ENCODE measurements at regions not wholly inside any gene's neighbourhood (a gene's known extent, or its start where the extent isn't known, plus 50 kb on each side); places are given as distances from the start of the nearest gene placed in this dataset.

DNA sequence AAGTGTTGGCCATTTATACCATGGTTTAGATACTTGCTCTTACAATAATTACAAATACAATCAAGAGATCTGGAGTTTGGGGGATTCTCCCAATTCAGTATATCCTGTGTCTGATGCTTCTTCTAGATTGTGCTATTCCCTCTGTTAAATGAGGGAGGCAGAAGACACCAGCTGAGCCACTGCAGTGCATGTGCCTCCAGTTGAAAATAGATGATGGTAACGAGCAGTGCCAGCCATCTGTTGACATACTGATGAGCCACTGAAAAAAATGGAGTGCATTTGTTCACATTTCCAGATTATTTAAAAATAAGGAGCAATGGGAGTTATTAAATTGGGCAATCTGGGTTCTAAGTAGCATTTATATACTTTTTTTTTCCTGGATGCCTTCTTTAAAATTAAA is 1428.0 kb upstream of the TENM4 start:
- H3K9ac ChIP-seq (ENCODE audit: low read depth in 1 of 2, low read length in 2 of 2): no peak overlapping the region
- H3K4me1 ChIP-seq (ENCODE audit: control insufficient read depth in 4 of 4, insufficient read depth in 4 of 4, low read length in 3 of 4): no peaks in the 10 kb centered on the region
- no peaks in the 10 kb centered on the region for H3K36me3 ChIP-seq (ENCODE audit: control insufficient read depth in 4 of 4, insufficient read depth in 3 of 4, low read depth in 1 of 4, low read length in 3 of 4)
- no peak for DNase-seq (ENCODE audit: low spot score)
- no peaks in the 10 kb centered on the region for H3K9me3 ChIP-seq (ENCODE audit: control insufficient read depth in 4 of 4, low read length in 3 of 4)
- H3K4me3 ChIP-seq (ENCODE audit: low read depth in 1 of 3, low read length in 3 of 3): no peak overlapping the region
- H3K27ac ChIP-seq (ENCODE audit: low read depth in 1 of 2, low read length in 2 of 2): no peak overlapping the region
- peaks cover 0 to 1% (median 0%) of the 10 kb centered on the region in 4 donors for H3K27me3 ChIP-seq (ENCODE audit: control insufficient read depth in 4 of 4, insufficient read depth in 4 of 4, low read length in 3 of 4)
- WGBS: 59% methylated on average over 1 of the region's 1 CpG
- TF ChIP-seq NR2F2 (IDR thresholded peaks at IDR 0.05): no peak

DNA sequence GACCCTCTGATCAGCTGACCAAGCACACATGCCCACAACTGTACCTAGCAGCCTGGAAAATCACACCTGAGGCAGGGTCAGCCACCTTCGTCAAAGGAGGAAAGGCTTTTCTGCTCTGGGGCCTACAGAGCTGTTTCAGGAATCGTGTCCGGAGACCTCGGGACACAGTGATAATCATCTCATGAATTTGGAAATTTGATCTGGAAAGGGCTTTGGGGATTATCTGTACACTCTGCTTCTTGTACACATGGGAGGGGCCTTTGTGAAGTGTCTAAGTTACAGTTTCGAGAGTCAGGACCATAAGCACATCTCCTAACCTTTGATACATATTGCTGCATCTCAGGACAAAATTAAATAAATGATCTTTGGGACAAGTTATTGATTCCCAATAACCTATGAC is 1421.2 kb upstream of the TENM4 start:
- Histone ChIP-seq H3K27ac (ENCODE audit: low read depth in 1 of 2, low read length in 2 of 2) (no peak overlapping the region), H3K36me3 (ENCODE audit: control insufficient read depth in 4 of 4, insufficient read depth in 3 of 4, low read depth in 1 of 4, low read length in 3 of 4) (no peaks in the 10 kb centered on the region), H3K4me1 (ENCODE audit: control insufficient read depth in 4 of 4, insufficient read depth in 4 of 4, low read length in 3 of 4) (no peaks in the 10 kb centered on the region), H3K27me3 (ENCODE audit: control insufficient read depth in 4 of 4, insufficient read depth in 4 of 4, low read length in 3 of 4) (no peaks in the 10 kb centered on the region), H3K4me3 (ENCODE audit: low read depth in 1 of 3, low read length in 3 of 3) (no peak overlapping the region), H3K9me3 (ENCODE audit: control insufficient read depth in 4 of 4, low read length in 3 of 4) (no peaks in the 10 kb centered on the region), H3K9ac (ENCODE audit: low read depth in 1 of 2, low read length in 2 of 2) (no peak overlapping the region)
- TF ChIP-seq FOXA2 (IDR thresholded peaks at IDR 0.05) (no peak), GABPA (IDR thresholded peaks at IDR 0.05 in 1 of 2, conservative IDR thresholded peaks at IDR 0.05 in 1 of 2) (no peak), TAF1 (conservative IDR thresholded peaks at IDR 0.05) (no peak), SP1 (IDR thresholded peaks at IDR 0.05) (no peak), YY1 (IDR thresholded peaks at IDR 0.05) (no peak), EGR1 (IDR thresholded peaks at IDR 0.05; ENCODE audit: low read depth in 2 of 2) (no peak), HNF4A (conservative IDR thresholded peaks at IDR 0.05) (no peak), RXRA (IDR thresholded peaks at IDR 0.05) (no peak), NR2F2 (IDR thresholded peaks at IDR 0.05) (no peak), RAD21 (IDR thresholded peaks at IDR 0.05) (no peak), JUND (IDR thresholded peaks at IDR 0.05) (no peak), FOXA1 (IDR thresholded peaks at IDR 0.05) (no peak), HNF4G (IDR thresholded peaks at IDR 0.05) (no peak)
- TF ChIP-seq, protein P1, sequence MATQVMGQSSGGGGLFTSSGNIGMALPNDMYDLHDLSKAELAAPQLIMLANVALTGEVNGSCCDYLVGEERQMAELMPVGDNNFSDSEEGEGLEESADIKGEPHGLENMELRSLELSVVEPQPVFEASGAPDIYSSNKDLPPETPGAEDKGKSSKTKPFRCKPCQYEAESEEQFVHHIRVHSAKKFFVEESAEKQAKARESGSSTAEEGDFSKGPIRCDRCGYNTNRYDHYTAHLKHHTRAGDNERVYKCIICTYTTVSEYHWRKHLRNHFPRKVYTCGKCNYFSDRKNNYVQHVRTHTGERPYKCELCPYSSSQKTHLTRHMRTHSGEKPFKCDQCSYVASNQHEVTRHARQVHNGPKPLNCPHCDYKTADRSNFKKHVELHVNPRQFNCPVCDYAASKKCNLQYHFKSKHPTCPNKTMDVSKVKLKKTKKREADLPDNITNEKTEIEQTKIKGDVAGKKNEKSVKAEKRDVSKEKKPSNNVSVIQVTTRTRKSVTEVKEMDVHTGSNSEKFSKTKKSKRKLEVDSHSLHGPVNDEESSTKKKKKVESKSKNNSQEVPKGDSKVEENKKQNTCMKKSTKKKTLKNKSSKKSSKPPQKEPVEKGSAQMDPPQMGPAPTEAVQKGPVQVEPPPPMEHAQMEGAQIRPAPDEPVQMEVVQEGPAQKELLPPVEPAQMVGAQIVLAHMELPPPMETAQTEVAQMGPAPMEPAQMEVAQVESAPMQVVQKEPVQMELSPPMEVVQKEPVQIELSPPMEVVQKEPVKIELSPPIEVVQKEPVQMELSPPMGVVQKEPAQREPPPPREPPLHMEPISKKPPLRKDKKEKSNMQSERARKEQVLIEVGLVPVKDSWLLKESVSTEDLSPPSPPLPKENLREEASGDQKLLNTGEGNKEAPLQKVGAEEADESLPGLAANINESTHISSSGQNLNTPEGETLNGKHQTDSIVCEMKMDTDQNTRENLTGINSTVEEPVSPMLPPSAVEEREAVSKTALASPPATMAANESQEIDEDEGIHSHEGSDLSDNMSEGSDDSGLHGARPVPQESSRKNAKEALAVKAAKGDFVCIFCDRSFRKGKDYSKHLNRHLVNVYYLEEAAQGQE (IDR thresholded peaks at IDR 0.05): no peak
- TF ChIP-seq, protein P2, sequence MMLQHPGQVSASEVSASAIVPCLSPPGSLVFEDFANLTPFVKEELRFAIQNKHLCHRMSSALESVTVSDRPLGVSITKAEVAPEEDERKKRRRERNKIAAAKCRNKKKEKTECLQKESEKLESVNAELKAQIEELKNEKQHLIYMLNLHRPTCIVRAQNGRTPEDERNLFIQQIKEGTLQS (IDR thresholded peaks at IDR 0.05): no peak
- TF ChIP-seq, protein P3, sequence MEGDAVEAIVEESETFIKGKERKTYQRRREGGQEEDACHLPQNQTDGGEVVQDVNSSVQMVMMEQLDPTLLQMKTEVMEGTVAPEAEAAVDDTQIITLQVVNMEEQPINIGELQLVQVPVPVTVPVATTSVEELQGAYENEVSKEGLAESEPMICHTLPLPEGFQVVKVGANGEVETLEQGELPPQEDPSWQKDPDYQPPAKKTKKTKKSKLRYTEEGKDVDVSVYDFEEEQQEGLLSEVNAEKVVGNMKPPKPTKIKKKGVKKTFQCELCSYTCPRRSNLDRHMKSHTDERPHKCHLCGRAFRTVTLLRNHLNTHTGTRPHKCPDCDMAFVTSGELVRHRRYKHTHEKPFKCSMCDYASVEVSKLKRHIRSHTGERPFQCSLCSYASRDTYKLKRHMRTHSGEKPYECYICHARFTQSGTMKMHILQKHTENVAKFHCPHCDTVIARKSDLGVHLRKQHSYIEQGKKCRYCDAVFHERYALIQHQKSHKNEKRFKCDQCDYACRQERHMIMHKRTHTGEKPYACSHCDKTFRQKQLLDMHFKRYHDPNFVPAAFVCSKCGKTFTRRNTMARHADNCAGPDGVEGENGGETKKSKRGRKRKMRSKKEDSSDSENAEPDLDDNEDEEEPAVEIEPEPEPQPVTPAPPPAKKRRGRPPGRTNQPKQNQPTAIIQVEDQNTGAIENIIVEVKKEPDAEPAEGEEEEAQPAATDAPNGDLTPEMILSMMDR (IDR thresholded peaks at IDR 0.05; ENCODE audit: low read depth, low read length, missing input control): no peak
- TF ChIP-seq, protein P4, sequence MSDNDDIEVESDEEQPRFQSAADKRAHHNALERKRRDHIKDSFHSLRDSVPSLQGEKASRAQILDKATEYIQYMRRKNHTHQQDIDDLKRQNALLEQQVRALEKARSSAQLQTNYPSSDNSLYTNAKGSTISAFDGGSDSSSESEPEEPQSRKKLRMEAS (IDR thresholded peaks at IDR 0.05): no peak
- TF ChIP-seq, protein P5, sequence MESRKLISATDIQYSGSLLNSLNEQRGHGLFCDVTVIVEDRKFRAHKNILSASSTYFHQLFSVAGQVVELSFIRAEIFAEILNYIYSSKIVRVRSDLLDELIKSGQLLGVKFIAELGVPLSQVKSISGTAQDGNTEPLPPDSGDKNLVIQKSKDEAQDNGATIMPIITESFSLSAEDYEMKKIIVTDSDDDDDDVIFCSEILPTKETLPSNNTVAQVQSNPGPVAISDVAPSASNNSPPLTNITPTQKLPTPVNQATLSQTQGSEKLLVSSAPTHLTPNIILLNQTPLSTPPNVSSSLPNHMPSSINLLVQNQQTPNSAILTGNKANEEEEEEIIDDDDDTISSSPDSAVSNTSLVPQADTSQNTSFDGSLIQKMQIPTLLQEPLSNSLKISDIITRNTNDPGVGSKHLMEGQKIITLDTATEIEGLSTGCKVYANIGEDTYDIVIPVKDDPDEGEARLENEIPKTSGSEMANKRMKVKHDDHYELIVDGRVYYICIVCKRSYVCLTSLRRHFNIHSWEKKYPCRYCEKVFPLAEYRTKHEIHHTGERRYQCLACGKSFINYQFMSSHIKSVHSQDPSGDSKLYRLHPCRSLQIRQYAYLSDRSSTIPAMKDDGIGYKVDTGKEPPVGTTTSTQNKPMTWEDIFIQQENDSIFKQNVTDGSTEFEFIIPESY (IDR thresholded peaks at IDR 0.05): no peak
- 78% methylated on average over 5 of the region's 5 CpGs for WGBS
- no peak for DNase-seq (ENCODE audit: low spot score)

All from liver (tissue), 8 donors.